ENCODE measurements at regions not wholly inside any gene's neighbourhood (a gene's known extent, or its start where the extent isn't known, plus 50 kb on each side); places are given as distances from the start of the nearest gene placed in this dataset.

- TF ChIP-seq CBX5 (IDR thresholded peaks at IDR 0.05; ENCODE audit: low read depth): no peak
- TF ChIP-seq EP300 (IDR thresholded peaks at IDR 0.05; ENCODE audit: borderline replicate concordance in 1 of 2, control insufficient read depth in 1 of 2, low read depth in 2 of 2, low read length in 2 of 2): no peak
- no peak for TF ChIP-seq E2F4 (IDR thresholded peaks at IDR 0.05; ENCODE audit: low read depth, low read length)
- no peak for TF ChIP-seq CTCF (IDR thresholded peaks at IDR 0.05 in 2 of 3, conservative IDR thresholded peaks at IDR 0.05 in 1 of 3; ENCODE audit: control insufficient read depth in 2 of 3, extremely low read depth in 1 of 3, insufficient read depth in 1 of 3, low read depth in 3 of 3, low read length in 3 of 3)
Observed at GRCh38 chr11:98027652-98028051, 993.1 kb upstream of the CNTN5 start.

All from GM12878 (cell line).